Left ventricle myocardium inferior (tissue), 1 donor: ENCODE measurements at regions not wholly inside any gene's neighbourhood (a gene's known extent, or its start where the extent isn't known, plus 50 kb on each side); places are given as distances from the start of the nearest gene placed in this dataset.

Experiments used
- DNase-seq: peaks from one replicate; pipeline ENCODE4 v3.0.0-alpha.2; 2020
- H3K27ac ChIP-seq: fragments of 200-600 bp; replicated peaks from 2 replicates; pipeline ENCODE4 v1.8.0; 2021
- H3K27me3 ChIP-seq: fragments of 200-600 bp; 2 replicates; pipeline ENCODE4 v1.8.0; 2021; ENCODE audit warnings: low read depth
- H3K36me3 ChIP-seq: fragments of 200-600 bp; 2 replicates; pipeline ENCODE4 v1.8.0; 2021
- H3K4me1 ChIP-seq: fragments of 200-600 bp; 2 replicates; pipeline ENCODE4 v1.8.0; 2021
- H3K4me3 ChIP-seq: fragments of 200-600 bp; 2 replicates; pipeline ENCODE4 v1.8.0; 2021; ENCODE audit warnings: mild to moderate bottlenecking, moderate library complexity
- H3K9me3 ChIP-seq: fragments of 200-600 bp; replicated peaks from 2 replicates; pipeline ENCODE4 v1.8.0; 2021
- intact Hi-C: fragments of 100-400 bp; cut with micrococcal nuclease; formaldehyde crosslinking; loops from one replicate; pipeline ENCODE4 v1.11.0; 2022
- TF ChIP-seq, protein P1 (sequence below): fragments of 200-600 bp; IDR thresholded peaks from 2 replicates; pipeline ENCODE4 v1.8.0; 2021; ENCODE audit warnings: antibody characterized with exemption, mild to moderate bottlenecking, borderline replicate concordance
- donor health status: DM: no; HTN: yes; CAD: no; lungs with severe emphysema.

DNA sequence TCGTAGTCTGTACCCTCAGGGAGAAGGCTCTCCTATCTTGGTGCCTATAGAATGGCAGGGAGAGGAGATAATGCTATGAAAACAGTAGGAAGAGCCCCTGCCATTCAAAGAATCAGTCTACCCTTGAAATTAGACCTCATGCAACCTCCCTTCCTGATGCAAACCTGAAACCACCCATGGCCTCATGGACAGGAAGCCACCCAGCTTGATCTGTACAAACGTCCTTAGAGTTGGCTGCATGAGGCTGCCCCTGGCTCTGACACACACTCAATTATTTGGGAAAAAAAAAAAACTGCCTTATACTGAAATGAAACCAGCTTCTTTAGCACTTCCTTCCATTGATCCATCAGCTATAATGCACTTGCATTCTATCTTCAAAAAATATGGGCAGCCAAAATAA lies 116.6 kb upstream of the BCL2L14 start:
- H3K27me3 ChIP-seq, result peaks cover 36% of the 10 kb centered on the region
- no peak for DNase-seq
- no peaks in the 10 kb centered on the region for H3K9me3 ChIP-seq
- H3K27ac ChIP-seq, result no peak overlapping the region
- intact Hi-C loops, result no loop called here
- H3K4me3 ChIP-seq, result no peak overlapping the region
- no peaks in the 10 kb centered on the region for H3K36me3 ChIP-seq
- TF ChIP-seq, protein P1, sequence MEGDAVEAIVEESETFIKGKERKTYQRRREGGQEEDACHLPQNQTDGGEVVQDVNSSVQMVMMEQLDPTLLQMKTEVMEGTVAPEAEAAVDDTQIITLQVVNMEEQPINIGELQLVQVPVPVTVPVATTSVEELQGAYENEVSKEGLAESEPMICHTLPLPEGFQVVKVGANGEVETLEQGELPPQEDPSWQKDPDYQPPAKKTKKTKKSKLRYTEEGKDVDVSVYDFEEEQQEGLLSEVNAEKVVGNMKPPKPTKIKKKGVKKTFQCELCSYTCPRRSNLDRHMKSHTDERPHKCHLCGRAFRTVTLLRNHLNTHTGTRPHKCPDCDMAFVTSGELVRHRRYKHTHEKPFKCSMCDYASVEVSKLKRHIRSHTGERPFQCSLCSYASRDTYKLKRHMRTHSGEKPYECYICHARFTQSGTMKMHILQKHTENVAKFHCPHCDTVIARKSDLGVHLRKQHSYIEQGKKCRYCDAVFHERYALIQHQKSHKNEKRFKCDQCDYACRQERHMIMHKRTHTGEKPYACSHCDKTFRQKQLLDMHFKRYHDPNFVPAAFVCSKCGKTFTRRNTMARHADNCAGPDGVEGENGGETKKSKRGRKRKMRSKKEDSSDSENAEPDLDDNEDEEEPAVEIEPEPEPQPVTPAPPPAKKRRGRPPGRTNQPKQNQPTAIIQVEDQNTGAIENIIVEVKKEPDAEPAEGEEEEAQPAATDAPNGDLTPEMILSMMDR, result no peak
- no peaks in the 10 kb centered on the region for H3K4me1 ChIP-seq

DNA sequence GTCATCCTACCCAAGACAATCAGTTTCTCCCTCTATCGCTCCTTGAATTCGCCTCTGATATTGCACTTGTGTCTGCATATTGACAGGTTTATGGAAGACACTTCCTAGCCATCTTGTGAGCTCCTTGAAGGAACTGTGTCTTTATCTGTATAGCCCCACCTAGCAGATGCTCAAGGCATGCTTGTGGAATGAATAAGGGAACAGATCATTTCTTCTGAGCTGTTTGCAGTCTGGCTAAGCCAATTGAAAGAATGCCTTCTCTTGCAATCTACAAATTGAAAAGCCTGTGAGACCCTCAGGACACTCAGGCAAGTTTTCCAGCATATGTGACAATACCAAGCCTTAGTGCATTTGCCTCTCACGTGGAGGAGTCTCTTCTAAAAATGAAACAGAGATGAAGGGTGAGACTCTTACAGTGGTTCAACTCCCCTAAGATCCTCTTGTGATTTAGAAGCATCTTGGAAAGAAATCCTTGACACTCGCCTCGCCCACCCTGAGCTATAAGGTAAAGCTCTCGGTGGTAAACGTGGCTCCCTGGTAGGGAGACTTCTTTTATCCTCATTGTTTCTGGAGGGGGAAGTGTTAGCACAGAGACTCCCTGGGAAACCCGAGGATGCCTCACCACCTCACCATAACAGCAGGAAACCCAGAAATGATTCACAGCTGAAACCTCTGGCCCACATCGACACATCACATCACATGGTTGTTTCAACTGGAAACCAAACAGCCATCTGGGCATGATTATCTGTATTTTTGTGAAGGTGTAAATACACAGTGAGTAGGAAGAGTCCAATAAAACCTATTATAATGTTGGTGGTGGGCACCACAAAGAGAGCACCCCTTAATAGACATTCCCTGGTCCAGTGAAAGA lies 112.3 kb upstream of the BCL2L14 start:
- peaks cover 43% of the 10 kb centered on the region for H3K27me3 ChIP-seq
- intact Hi-C loops, result no loop called here
- H3K27ac ChIP-seq, result no peak overlapping the region
- H3K4me3 ChIP-seq, result no peak overlapping the region
- TF ChIP-seq, protein P1, result no peak
- peaks cover 6% of the 10 kb centered on the region for H3K9me3 ChIP-seq
- H3K4me1 ChIP-seq, result no peaks in the 10 kb centered on the region
- no peaks in the 10 kb centered on the region for H3K36me3 ChIP-seq
- DNase-seq, result no peak

DNA sequence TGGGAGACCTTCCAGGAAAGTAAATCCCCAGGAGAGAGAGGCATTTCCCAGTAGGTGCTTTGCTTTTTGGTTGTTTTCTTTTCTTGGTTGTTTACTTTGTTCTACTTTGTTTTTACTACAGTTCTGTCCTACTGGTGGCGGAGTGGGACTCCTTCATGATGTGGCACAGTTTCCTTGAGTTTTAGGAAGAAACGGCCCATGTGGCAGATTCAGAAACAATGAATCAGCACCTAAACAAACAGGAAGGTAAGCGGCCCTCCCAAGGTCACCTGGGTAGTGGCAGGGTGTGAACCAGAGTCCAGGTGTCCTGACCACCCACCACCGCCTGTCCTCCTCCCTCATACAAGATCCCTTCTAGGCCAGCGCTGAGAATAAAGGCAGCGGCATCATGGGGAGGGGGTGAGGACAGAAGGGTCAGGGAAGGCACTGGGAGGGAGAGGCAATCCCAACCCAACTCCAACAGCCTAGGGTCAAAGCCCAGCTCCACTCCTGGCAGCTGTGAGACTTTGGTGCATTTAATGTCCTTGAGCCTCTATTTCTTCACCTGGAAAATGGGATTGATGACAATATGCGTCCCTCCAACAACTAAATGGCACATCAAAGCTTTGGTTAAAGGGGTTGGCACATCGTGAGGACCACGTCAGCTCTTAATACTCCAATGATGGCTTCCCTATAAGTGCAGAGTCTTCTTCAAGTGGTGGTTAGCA lies 111.5 kb upstream of the BCL2L14 start:
- Histone ChIP-seq H3K27me3 (peaks cover 41% of the 10 kb centered on the region), H3K4me3 (no peak overlapping the region), H3K27ac (no peak overlapping the region), H3K4me1 (no peaks in the 10 kb centered on the region), H3K9me3 (peaks cover 6% of the 10 kb centered on the region), H3K36me3 (no peaks in the 10 kb centered on the region)
- TF ChIP-seq, protein P1, result no peak
- intact Hi-C loops, result no loop called here
- no peak for DNase-seq

DNA sequence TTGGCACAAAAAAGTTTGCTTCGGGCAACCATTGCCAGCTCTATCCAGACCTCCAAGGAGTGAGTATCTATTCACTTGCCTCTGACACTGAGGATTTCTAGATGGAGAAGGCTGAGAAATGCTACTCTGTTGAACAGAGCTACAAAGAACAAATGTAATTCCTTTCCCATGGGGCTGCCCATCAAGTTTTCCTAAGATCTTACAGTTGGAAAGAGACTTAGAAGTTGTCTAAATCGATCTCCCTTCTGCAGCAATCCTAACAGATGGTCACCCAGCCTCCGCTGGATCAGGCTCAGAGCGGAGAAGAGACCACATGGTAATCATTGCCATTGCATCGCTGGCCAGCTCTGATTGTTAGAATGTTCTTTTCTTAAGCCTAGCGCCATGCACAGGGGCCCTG lies 110.1 kb upstream of the BCL2L14 start:
- intact Hi-C loops, result no loop called here

DNA sequence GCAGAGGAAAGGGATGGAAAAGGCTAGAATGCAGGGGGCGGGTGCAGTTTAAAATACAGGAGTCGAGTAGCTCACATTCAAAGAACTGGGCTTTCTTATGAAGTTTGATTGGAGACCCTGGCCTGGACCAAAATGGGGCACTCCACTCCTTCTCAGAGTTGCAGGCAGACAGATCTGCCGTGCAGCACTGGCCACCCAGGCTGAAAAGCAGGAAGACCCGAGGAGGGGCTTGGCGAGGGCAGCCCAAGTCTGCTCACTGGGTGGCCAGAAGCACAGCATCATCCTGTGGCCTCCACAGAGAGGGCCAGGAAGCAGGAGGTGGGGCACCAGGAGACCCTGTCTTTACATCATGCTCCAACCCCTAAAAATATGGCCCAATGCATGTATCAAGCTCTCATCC lies 109.1 kb upstream of the BCL2L14 start:
- no peaks in the 10 kb centered on the region for H3K4me1 ChIP-seq
- H3K9me3 ChIP-seq, result peaks cover 6% of the 10 kb centered on the region
- H3K36me3 ChIP-seq, result no peaks in the 10 kb centered on the region
- intact Hi-C loops, result no loop called here
- peaks cover 24% of the 10 kb centered on the region for H3K27me3 ChIP-seq
- H3K4me3 ChIP-seq, result no peak overlapping the region
- no peak overlapping the region for H3K27ac ChIP-seq
- DNase-seq, result no peak
- TF ChIP-seq, protein P1, result no peak

More for the DNA sequence above, 110.1 kb upstream of the BCL2L14 start:
- Histone ChIP-seq H3K36me3 (no peaks in the 10 kb centered on the region), H3K9me3 (peaks cover 6% of the 10 kb centered on the region), H3K4me1 (no peaks in the 10 kb centered on the region), H3K27me3 (peaks cover 34% of the 10 kb centered on the region), H3K27ac (no peak overlapping the region), H3K4me3 (no peak overlapping the region)
- no peak for DNase-seq
- TF ChIP-seq, protein P1, result no peak
